ENCODE measurements at regions not wholly inside any gene's neighbourhood (a gene's known extent, or its start where the extent isn't known, plus 50 kb on each side); places are given as distances from the start of the nearest gene placed in this dataset.

- DNase-seq: no peak
Measured at GRCh38 chr10:52615331-52615730, 157.3 kb downstream of the MBL2 start.

GRCh38 chr10:52615756-52616394 is 156.7 kb downstream of the MBL2 start:
- DNase-seq: no peak

GRCh38 chr10:52616395-52616764 is 156.2 kb downstream of the MBL2 start:
- no peak for DNase-seq

- no peak for DNase-seq
Measured at GRCh38 chr10:52617346-52617745, 155.2 kb downstream of the MBL2 start.

- DNase-seq: no peak
Measured at GRCh38 chr10:52619052-52619451, 153.5 kb downstream of the MBL2 start.

- DNase-seq: no peak
Measured at GRCh38 chr10:52621635-52622079, 150.9 kb downstream of the MBL2 start.

GRCh38 chr10:52623761-52624160 is 148.8 kb downstream of the MBL2 start:
- DNase-seq: no peak

GRCh38 chr10:52627279-52627678 is 145.3 kb downstream of the MBL2 start:
- DNase-seq: no peak

- no peak for DNase-seq
Measured at GRCh38 chr10:52631146-52631545, 141.4 kb downstream of the MBL2 start.

- no peak for DNase-seq
Measured at GRCh38 chr10:52631648-52632047, 140.9 kb downstream of the MBL2 start.

GRCh38 chr10:52632591-52632990 is 140.0 kb downstream of the MBL2 start:
- DNase-seq: no peak

- DNase-seq: no peak
Measured at GRCh38 chr10:52633266-52633665, 139.3 kb downstream of the MBL2 start.

- DNase-seq: no peak
Measured at GRCh38 chr10:52635651-52636050, 136.9 kb downstream of the MBL2 start.

GRCh38 chr10:52636874-52637273 is 135.7 kb downstream of the MBL2 start:
- DNase-seq: no peak

GRCh38 chr10:52637592-52637991 is 135.0 kb downstream of the MBL2 start:
- no peak for DNase-seq

- peak; percentile 2 for DNase-seq
Measured at GRCh38 chr10:52639652-52640051, 132.9 kb downstream of the MBL2 start.

- no peak for DNase-seq
Measured at GRCh38 chr10:52642208-52642607, 130.4 kb downstream of the MBL2 start.

- peak; percentile 39 for DNase-seq
Measured at GRCh38 chr10:52644373-52645186, 128.0 kb downstream of the MBL2 start.

GRCh38 chr10:52645187-52645758 is 127.3 kb downstream of the MBL2 start:
- no peak for DNase-seq

- DNase-seq: no peak
Measured at GRCh38 chr10:52649511-52649910, 123.1 kb downstream of the MBL2 start.

- DNase-seq: no peak
Measured at GRCh38 chr10:52650873-52651272, 121.7 kb downstream of the MBL2 start.

- DNase-seq: no peak
Measured at GRCh38 chr10:52651293-52651692, 121.3 kb downstream of the MBL2 start.

- peak; percentile 70 for DNase-seq
Measured at GRCh38 chr10:52652431-52653262, 119.9 kb downstream of the MBL2 start.

Measured in NCI-H345 (cell line).